HG03039 (cell line): ENCODE measurements at regions not wholly inside any gene's neighbourhood (a gene's known extent, or its start where the extent isn't known, plus 50 kb on each side); places are given as distances from the start of the nearest gene placed in this dataset.
"Not testable (repeated sequence)": the region's sequence is repeated elsewhere in the genome, so short reads cannot be mapped to it uniquely, and the experiment has no call there.

Experiments used
- ATAC-seq: cut with Tn5 transposase; IDR thresholded peaks from one replicate; pipeline ENCODE4 v1.9.1; 2021; ENCODE audit warnings: mild to moderate bottlenecking, moderate library complexity; ENCODE audit not compliant: unreplicated experiment

DNA sequence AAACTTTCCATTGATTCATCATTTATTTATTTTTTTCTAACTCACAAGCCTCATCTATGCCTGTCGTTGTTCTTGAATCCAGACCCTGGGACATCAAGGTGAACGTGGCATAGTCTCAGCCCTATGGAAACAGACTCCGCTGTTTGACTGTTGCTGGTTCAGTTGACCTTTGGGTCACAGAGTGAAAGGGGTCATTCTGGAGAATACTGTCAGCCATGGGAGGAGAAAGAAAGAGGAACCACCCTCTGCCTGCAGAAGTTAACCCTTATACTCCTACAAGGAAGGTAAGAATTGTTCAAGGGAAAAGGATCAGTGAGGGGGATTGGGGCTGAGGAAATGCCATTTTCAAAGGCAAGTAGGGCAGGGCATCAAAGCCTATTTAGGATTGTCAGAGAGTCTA lies 387.6 kb upstream of the MAF start:
- no peak for ATAC-seq

DNA sequence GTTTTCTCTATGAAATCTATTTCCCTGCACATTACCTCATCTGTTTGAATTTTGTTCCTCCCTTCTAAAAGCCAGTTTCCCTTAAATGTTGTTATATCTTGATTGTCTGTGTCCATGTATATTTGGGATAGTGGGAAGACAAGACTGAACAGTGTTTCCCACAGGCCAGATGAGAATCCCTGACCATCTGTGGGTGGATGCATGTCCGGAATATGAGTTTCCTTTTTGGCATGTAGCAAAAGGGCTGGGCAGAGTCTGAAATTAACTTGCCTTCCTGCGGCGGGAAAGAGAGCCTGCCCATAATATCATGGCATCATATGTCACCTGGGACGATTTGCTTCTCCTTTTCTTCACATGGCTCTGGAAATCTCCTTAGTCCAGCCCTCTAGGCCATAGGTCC lies 385.8 kb upstream of the MAF start:
- no peak for ATAC-seq

DNA sequence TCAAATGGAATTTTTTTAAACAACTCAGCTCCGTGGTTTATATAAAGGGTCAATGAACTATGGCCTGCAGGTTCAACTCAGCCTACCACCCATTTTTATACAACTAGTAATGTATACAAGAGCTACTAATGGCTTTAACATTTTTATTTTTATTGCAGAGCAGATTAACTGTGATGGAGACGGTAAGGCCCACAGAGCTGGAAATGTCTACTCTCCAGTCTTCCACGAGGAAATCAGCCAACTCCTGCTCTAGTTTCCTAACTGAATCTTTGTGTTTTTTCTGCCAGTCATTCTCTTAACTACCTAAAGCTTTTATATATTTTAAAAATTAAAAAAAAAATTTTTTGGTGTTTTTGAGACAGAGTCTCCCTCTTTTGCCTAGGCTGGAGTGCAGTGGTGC lies 385.1 kb upstream of the MAF start:
- ATAC-seq, result no peak

DNA sequence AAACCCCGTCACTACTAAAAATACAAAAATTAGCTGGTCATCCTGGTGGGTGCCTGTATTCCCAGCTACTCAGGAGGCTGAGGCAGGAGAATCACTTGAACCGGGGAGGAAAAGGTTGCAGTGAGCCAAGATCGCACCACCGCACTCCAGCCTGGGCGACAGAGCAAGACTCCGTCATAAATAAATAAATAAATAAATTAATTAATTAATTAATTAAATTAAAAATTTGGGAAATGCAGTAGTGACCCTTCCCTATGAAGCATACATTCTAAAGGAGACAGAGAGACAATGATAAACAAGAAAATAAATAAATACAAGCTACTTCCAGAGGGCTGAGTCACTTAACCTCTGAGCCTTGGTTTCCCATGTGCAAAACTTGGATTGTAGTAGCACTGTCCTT lies 383.6 kb upstream of the MAF start:
- ATAC-seq, result not testable (repeated sequence)

DNA sequence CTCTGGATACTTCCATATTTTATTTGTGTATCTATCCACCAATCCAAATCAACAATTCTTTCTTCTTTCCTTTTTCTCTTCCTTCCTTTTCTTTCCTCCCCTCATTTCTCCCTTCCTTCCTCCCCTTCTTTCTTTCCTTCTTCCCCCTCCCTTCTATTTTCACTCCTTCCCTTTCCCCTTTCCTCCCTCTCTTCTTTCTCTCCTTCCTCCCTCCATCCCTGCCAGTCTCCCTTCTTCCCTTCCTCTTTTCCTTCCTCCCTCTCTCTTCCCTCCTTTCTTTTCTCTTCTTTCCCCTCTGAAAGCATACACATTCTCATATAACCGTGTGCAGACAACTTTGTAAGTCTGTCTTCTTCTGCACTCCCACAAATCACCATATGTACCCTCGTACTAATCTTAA lies 382.3 kb upstream of the MAF start:
- ATAC-seq, result no peak

DNA sequence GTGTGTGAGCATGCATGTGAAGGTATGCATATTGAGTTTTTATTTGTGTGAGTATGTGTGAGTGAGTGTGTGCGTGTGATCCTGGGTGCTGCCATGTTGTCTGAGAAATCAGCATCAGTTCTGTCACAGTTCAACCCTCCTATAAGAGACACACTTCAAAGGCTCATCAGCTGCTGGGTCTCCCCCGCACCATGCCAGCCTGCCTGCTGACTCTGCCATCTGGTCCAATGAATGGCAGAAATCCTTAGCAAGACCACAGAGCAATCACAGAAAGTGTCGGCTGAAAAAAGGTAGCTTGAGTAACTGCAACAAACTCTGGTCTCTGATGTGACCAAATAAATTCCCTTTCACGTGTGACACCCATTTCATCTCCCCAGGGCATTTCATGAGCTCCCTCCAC lies 381.8 kb upstream of the MAF start:
- no peak for ATAC-seq

DNA sequence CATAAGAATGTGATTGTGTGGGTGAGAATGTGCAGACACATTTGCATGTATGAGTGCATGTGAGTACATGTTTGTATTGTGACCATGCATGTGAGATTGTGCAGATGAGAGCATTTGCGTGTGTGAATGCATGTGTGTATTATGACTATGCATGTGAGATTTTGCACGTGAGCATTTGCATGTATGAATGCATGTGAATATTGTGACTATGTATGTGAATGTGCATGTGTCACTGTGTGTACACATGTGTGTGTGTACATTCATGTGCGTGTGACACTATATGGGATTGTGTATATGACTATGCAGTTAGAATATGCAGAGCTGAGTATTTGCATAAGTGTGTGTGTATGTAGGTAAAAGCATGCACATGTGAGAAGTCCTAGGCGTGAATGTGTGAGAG lies 381.3 kb upstream of the MAF start:
- no peak for ATAC-seq

DNA sequence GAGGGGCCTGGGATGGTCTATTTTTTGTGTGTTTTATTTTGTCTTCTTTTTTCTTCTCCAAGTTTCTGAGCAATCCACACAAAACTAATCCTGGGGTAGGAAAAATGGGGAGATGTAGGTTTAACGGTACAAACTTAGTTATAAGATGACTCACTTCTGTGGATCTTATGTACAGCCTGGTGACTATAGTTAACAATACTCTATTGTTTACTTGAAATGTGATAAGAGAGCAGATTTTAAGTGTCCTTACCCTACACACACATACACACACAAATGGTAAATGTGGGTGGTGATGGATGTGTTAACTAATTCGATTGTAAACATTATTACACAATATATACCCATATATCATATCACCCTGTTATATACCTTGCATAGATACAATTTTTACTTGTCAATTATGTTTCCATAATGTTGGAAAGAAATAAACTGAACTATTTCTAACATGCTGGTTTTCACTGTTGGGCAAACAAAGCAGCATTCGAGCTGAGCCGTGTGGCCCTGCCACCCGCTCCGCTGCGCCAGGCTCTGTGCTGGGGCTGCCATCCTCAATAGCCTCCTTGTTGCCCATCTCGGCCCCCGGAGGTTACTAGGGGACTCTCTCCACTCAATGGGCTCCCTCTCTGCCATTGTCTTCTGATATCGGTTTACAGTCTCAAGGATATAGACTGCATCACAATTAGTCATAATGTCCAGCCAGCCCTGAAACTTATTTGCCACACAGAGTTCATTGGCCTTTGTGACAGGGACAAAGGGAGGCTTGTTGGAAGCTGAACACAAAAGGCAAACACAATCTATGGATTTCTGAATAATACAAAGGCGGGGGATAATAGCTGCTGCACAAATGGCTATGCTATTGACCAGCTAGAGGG lies 380.3 kb upstream of the MAF start:
- ATAC-seq, result no peak

DNA sequence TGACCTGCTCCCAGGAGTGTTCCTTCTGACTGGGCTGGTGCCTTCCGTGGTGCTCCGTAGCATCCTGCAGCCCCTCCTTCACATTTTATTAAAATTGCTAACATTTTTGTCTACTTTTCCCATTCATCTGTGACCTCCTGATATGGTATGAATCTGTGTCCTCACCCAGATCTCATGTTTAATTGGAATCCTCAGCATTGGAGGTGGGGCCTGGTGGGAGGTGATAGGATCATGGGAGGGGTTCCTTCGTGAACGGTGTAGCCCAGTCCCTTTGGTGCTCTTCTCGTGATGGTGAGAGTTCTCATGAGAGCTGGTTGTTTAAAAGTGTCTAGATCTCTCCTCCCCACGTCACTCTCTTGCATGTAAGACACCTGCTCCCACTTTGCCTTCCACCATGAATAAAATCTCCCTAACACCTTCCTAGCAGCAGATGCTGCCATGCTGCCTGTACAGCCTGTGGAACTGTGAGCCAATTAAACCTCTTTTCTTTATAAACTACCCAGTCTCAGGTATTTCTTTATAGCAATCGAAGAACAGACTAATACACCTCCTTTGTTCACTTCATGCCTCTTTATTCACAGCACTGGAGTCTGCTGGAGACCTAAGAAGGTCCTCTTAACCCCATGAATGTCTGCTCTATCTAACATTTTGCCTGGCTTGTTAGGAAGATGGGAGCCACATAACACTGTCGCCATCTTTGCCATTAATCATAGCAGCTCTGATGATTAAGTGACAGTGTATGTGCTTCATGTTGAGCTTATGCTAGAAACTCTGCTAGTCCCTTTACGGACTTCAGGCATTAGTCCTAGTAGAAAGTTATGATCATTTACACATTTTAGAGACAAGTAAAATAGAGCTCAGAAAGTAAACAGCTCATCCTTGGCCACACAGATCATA lies 377.7 kb upstream of the MAF start:
- ATAC-seq, result no peak

DNA sequence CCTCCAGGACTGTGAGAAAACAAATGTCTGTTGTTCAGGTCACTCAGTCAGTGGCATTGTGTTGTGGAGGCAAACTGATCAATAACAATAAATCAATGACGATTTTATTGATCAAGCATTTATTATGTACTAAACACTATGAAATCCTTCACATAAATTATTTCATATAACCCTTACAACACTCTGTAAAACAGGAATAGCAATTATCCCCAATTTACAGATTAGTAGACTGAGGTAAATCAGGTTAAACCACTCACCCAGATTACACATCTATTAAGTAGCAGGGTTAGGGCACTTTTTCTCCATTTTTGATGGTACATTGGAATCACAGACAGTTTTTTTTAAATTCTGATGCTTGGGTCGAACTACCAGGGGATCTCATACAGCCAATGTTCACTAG lies 372.8 kb upstream of the MAF start:
- no peak for ATAC-seq

DNA sequence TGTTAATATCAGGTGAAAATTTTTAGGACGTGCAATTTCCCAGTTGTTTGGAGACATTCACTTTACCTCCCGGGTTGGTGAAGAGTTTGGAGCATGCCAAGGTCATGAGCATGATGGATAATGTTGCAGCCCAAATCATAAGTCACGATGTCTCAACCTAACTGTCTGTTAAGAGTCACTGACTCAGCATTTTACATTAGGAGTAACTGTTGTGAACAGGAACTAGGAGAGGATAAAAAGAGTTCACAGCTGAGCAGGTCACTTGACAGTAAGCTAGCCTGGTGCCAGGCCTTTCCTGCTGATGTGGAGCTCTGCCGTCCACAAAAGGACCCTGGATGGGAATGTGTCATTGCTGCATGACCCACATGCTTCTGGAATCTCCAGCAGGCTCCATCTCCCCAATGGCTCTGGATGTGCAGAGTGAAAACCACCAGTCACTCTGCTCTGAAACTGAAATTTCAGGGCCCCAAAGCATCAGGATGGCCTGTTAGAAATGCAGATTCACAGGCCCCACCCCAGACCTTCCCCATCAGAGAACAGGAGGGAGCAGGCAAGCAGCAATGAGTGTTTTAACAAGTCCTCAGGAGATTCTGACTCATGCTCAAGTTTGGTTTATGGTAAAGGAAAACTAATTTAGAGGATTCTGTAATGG lies 371.6 kb upstream of the MAF start:
- no peak for ATAC-seq

DNA sequence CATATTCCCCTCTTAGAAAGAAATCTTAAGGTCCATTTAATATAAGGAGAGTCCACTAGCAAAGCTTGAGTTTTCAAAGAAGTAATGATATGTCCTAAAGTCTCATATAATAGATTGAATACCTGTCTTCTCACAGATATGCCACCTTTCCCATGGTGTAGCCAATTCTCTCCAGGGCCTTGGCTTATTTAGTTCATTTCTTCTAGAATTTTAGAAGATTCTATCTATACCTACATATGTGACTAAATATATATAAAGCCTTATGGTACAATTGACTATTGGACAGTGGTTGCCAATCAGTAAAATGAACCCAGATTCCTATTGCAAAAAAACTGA lies 370.7 kb upstream of the MAF start:
- no peak for ATAC-seq

DNA sequence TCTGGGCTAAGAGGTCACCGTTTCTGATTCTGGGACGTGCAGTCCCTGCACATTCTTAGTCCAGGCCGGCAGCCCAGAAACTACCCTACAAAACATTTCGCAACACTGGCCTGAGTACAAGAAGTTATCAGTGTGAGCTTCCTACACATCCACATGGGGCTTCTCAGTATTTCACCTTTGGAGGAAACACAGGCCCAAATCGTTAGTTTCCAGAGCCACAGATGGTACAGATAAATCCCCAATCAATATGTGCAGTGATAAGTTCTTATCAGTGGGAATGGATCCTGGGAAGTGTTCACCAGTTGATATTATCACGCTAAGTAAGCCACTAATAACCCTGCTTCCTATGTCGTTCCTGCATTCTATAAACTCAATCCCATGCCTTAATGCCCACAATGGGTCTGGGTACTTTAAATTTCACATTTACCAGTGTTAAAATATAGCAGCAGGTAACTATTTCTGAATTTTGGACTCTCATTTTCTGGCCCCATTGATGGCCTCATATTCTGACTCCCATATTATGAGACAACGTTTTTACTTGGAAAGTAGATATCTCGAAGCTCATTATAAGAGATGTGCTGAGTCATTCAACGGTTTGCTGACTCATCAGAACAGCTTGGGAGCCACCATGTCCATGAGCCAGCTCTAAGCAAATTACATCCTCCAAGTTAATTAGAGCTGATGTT lies 370.2 kb upstream of the MAF start:
- no peak for ATAC-seq

DNA sequence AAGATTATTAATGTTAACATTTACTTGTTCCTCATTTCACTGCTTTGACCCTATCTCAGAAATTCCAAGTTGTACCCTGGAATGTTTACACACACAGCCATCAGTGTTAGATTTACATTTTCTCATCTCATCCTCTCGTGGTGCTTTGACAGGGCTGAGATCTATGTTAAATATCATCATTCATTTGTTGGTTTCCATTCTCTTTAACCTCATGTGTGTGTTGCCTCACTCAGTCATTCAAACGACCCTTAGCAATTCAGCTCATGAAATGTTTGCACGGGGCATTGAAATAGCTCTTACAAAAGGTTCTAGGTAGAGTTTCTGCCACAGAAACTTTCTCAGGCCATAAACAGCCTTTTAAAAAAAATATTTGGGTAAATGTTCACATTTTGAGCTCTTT lies 369.6 kb upstream of the MAF start:
- ATAC-seq, result no peak

DNA sequence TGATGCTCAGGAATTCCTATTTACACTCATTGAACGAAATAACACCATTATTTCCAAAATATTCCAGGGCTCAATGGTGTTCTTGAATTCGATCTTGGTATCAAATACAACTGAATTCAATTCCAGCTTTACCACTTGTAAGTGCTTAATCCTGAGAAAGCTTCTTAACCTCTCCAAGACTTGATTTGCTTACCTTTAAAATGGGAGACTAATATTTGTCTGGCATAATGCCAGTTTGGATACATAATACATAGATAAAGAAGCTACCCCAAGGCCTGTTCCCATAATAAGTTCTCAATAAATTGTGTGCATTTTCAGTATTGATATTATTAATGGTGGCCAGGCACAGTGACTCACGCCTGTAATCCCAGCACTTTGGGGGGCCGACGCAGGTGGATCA lies 368.9 kb upstream of the MAF start:
- ATAC-seq, result no peak

DNA sequence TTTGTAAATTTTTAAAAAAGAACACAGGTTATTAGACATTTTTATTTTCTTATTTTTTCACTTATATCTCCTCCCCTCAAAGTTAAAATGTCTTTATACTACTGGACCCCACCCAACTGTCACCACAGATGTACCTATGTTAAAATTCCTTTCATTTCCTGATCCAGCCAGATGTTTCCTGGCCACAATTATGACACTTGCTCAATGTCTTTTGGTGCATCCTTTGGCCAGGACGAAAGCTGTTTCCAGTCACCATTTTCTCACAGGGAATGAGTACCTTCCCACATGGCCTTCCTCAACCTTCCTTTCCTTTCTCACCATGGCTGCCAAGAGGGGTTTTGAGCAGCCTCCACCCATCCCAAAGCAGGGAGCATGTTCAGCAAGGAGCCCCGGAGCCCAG lies 365.7 kb upstream of the MAF start:
- no peak for ATAC-seq

DNA sequence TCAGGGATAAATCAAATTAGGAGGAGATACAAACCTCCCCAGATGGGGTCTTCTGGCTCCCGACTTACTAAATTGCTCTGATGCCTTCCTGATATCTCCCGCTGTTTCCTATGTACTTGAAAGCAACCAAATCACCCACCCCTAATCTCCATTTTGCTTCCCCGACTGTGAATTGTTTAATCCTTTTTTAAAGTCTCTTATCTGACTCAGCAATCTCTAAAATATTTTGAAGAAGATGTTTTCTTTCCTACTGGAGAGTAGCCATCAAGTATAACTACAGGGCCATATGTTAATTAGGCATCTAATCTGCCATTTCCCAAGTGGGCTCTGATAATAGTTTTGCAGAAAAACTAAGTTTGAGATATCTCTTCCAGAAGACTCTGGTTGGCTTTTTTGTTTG lies 365.2 kb upstream of the MAF start:
- ATAC-seq, result no peak

DNA sequence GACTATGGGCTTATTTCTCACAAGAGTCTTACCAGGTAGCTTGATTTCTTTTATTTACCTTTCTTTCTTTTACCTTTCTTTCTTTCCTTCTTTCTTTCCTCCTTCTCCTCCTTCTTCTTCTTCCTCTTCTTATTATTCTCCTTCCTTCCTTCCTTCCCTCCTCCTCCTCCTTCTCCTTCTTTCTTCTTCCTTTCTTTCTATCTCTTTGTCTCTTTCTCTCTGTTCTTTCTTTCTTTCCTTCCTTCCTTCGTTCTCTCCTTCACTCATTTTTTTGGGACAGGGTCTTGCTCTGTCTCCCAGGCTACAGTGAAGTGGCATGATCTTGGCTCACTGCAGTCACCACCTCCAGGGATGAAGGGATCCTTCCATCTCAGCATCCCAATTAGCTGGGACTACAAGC lies 363.6 kb upstream of the MAF start:
- ATAC-seq, result no peak

DNA sequence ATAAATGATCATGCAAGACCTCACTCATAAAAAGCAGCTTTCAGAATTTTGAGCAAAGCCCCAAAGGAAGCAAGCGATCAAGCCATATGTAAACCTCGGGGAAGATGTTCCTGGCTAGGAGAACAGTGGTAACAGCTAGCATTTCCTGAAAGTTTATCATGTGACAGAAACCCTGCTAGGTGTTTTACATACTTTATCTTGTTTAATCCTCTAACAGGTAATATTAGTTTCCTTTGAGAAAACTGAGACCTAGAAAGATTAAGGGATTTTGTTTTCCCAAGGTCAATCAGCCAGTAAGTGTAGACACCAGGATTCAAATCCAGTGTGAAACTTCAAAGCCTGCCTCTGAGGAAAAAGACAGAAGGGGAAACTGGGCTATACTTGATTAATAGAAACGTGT lies 362.4 kb upstream of the MAF start:
- no peak for ATAC-seq

DNA sequence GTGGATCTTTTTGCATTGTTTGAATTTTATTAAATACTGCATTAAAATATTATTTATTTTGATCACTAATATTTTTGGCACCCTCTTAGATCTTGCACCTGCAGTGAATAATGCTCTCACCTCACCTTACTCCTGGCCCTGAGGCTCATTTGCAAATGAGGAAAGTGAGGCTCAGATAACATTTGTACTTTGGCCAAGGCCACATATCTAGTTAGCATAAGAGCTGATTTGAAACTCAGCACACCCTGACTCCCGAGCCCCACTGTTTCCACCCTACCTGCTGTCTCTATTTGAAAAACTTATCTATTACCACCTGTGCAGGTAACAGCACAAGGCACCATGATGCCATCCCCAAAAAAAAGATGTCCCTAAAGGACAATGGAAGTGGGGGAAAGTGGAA lies 358.7 kb upstream of the MAF start:
- ATAC-seq, result no peak
